Choroid plexus epithelial cell (primary cell): ENCODE measurements at regions not wholly inside any gene's neighbourhood (a gene's known extent, or its start where the extent isn't known, plus 50 kb on each side); places are given as distances from the start of the nearest gene placed in this dataset.

Experiments used
- DNase-seq: peaks from one replicate; pipeline ENCODE4 v3.0.0-alpha.2; 2010; ENCODE audit warnings: low read depth
- H3K4me3 ChIP-seq: 2 replicates; pipeline ENCODE4 v1.5.1; 2011; ENCODE audit warnings: low read depth, mild to moderate bottlenecking, control low read depth, low read length, moderate library complexity
- TF ChIP-seq, protein P1 (sequence below): conservative IDR thresholded peaks from 2 replicates; pipeline ENCODE4 v1.5.1; 2011; ENCODE audit warnings: low read depth, mild to moderate bottlenecking, control low read depth, inconsistent platforms, low read length, moderate library complexity

DNA sequence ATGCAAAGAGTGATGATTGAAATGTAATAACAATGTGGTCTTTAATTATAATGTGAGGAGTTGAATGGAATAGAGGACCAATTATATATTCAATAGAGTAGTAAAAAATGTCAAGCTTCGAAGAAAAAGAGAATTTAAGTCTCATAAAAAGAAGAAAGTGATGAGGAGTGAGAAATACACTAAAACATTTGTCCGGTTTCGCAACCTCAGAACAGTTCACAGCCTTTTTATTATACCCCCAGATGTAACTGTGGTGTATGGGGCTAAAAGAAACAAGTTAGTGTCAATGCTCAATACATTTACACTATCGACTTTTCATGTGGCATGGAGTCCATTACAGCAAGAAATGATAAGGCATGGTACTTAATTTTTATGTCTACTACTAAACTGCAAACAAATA lies 386.5 kb upstream of the ATP11B start:
- no peak overlapping the region for H3K4me3 ChIP-seq
- no peak for DNase-seq
- TF ChIP-seq, protein P1, sequence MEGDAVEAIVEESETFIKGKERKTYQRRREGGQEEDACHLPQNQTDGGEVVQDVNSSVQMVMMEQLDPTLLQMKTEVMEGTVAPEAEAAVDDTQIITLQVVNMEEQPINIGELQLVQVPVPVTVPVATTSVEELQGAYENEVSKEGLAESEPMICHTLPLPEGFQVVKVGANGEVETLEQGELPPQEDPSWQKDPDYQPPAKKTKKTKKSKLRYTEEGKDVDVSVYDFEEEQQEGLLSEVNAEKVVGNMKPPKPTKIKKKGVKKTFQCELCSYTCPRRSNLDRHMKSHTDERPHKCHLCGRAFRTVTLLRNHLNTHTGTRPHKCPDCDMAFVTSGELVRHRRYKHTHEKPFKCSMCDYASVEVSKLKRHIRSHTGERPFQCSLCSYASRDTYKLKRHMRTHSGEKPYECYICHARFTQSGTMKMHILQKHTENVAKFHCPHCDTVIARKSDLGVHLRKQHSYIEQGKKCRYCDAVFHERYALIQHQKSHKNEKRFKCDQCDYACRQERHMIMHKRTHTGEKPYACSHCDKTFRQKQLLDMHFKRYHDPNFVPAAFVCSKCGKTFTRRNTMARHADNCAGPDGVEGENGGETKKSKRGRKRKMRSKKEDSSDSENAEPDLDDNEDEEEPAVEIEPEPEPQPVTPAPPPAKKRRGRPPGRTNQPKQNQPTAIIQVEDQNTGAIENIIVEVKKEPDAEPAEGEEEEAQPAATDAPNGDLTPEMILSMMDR: no peak

DNA sequence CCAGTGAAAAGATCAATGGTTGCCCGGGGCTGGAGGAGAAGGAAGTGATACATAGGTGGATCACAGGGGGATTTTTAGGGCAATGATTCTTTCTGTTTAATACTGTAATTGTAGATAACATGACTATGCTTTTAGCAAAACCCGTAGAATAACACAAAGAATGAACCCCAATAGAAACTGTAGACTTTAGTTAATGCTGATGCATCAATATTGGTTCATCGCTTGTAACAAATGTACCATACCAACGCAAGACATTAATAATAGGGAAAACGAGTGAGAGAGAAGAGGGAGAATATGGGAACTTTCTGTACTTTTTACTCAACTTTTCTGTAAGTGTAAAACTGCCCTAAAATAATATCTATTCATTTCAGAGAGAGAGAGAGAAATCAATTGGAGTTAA lies 383.3 kb upstream of the ATP11B start:
- DNase-seq: no peak
- TF ChIP-seq, protein P1: no peak
- no peak overlapping the region for H3K4me3 ChIP-seq

DNA sequence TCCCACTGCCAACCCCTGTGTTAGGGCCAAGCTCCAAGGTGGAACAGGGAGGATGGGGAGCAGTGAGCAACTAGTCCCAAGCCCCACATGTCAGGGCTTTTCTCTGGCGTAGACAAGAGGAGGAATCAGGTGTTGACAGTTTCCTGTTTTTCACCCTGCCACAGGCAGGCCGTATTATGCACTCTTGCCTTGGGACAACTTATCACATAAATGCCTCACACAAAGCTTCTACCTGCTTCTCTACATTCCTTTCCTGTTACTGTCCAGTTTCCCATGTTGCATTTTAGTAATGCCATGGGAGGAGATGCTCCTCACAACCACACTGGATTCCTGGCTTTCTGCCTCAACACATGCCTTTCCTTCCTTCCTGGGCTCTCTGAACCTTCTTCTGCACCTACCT lies 381.2 kb upstream of the ATP11B start:
- TF ChIP-seq, protein P1: no peak
- no peak for DNase-seq
- no peak overlapping the region for H3K4me3 ChIP-seq

DNA sequence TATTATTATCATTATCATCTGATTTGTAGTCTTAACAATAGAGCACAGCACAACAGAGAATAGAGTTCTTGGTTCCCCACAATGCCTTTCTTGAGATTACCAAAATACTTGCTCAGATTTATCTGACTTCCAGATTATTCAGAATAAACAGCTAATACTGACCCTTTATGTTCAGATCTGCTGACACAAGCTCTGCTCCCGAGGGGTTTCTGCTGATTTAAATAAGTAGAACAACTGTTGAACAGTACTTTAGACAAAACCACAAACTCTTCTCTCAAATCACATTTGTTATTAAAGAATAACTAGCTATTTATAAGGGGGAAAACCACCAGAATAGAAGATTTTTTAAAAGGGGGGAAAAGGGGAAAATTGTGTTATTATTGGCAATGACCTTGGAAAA lies 380.2 kb upstream of the ATP11B start:
- no peak for DNase-seq
- TF ChIP-seq, protein P1: no peak
- no peak overlapping the region for H3K4me3 ChIP-seq

DNA sequence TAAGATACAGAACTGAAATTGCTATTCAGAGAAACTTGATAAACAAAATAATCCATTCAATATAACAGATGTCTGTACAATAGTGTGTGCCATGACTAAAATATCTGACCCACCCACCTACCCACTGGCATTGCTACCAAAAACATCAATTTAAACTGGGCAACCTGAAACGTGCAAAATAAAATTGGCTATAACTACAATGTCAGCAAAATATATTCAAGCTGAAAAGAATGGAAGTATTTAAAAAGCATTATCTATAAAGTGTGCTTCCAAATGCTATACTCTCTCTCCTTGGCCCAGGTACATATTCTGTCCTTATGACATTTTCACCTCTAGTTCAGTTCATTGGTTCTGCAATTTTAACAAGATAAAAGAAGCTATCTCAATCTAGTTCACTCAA lies 379.6 kb upstream of the ATP11B start:
- no peak overlapping the region for H3K4me3 ChIP-seq
- TF ChIP-seq, protein P1: no peak
- no peak for DNase-seq

DNA sequence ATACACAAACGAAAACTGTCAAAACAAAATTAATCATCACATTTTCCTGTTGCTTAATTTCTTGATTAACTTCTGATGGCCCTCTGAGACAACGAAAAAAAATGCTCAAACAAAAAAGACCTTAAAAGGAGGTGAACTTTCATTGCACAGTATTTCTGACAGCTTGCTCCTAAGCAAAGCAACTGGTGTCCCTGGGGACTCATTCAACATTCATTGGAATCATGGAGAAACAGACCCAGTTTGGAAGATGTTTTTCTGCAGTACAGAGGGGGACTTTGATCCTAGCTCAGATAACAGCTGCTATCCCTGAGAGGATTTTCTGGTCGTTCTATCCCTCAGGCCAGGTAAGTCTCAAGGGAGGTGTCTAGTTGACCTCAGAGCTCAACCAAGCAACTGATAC lies 378.7 kb upstream of the ATP11B start:
- TF ChIP-seq, protein P1: no peak
- DNase-seq: no peak
- H3K4me3 ChIP-seq: no peak overlapping the region

DNA sequence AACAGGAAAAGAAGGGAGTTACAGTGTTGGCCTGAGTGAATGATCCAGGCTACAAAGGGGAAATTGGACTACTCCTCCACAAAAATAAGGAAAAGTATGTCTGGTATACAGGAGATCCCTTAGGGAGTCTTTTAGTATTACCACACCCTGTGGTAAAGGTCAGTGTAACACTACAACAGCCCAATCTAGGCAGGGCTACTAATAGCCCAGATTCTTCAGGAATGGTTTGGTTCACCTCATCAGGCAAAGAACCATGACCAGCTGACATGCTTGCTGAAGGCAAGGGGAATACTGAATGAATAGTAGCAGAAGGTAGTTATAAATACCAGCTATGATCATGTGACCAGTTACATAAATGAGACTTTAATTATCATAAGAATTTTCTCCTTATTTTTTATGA lies 372.6 kb upstream of the ATP11B start:
- TF ChIP-seq, protein P1: no peak
- H3K4me3 ChIP-seq: no peak overlapping the region
- no peak for DNase-seq
